T-helper 2 cell treated with Interferon-gamma antibody and Interleukin-4, amounts not matched to agents 100 ng/mL and 5 ng/mL, for 36 hours (primary cell): ENCODE measurements at regions not wholly inside any gene's neighbourhood (a gene's known extent, or its start where the extent isn't known, plus 50 kb on each side); places are given as distances from the start of the nearest gene placed in this dataset.

ENCODE experiments used
- intact Hi-C: fragments of 100-400 bp; cut with micrococcal nuclease; formaldehyde crosslinking; loops from one replicate; pipeline ENCODE4 v1.15.1; 2023

- intact Hi-C loops, result no loop called here
These were observed 393.7 kb upstream of the TMEM132C start for GRCh38 chr12:127873306-127873705.

- intact Hi-C loops, result no loop called here
These were observed 385.4 kb upstream of the TMEM132C start for GRCh38 chr12:127881371-127882140.

GRCh38 chr12:127883013-127883412 lies 384.0 kb upstream of the TMEM132C start:
- intact Hi-C loops, result no loop called here

GRCh38 chr12:127885954-127886750 lies 380.8 kb upstream of the TMEM132C start:
- intact Hi-C loops, result no loop called here

- intact Hi-C loops, result no loop called here
These were observed 380.1 kb upstream of the TMEM132C start for GRCh38 chr12:127886827-127887226.

GRCh38 chr12:127888943-127889719 lies 377.8 kb upstream of the TMEM132C start:
- intact Hi-C loops, result no loop called here

- intact Hi-C loops, result no loop called here
These were observed 372.9 kb upstream of the TMEM132C start for GRCh38 chr12:127893895-127894609.

- intact Hi-C loops, result no loop called here
These were observed 370.3 kb upstream of the TMEM132C start for GRCh38 chr12:127896661-127897060.

GRCh38 chr12:127898616-127899015 lies 368.4 kb upstream of the TMEM132C start:
- intact Hi-C loops, result no loop called here

- intact Hi-C loops, result no loop called here
These were observed 367.0 kb upstream of the TMEM132C start for GRCh38 chr12:127899971-127900370.

- intact Hi-C loops, result no loop called here
These were observed 366.6 kb upstream of the TMEM132C start for GRCh38 chr12:127900386-127900785.

- intact Hi-C loops, result no loop called here
These were observed 363.8 kb upstream of the TMEM132C start for GRCh38 chr12:127903146-127903545.

GRCh38 chr12:127909041-127909440 lies 357.9 kb upstream of the TMEM132C start:
- intact Hi-C loops, result no loop called here

GRCh38 chr12:127911291-127911690 lies 355.7 kb upstream of the TMEM132C start:
- intact Hi-C loops, result no loop called here

- intact Hi-C loops, result no loop called here
These were observed 354.8 kb upstream of the TMEM132C start for GRCh38 chr12:127912035-127912665.

GRCh38 chr12:127923501-127923900 lies 343.5 kb upstream of the TMEM132C start:
- intact Hi-C loops, result no loop called here

- intact Hi-C loops, result no loop called here
These were observed 341.0 kb upstream of the TMEM132C start for GRCh38 chr12:127925971-127926370.

GRCh38 chr12:127928178-127928577 lies 338.8 kb upstream of the TMEM132C start:
- intact Hi-C loops, result no loop called here

- intact Hi-C loops, result no loop called here
These were observed 338.1 kb upstream of the TMEM132C start for GRCh38 chr12:127928615-127929571.

GRCh38 chr12:127930122-127930521 lies 336.8 kb upstream of the TMEM132C start:
- intact Hi-C loops, result no loop called here
